Fibroblast of villous mesenchyme (primary cell): ENCODE measurements at regions not wholly inside any gene's neighbourhood (a gene's known extent, or its start where the extent isn't known, plus 50 kb on each side); places are given as distances from the start of the nearest gene placed in this dataset.

Experiments used
- DNase-seq: peaks from one replicate; pipeline ENCODE4 v3.0.0-alpha.2; 2010; ENCODE audit warnings: low read depth
- H3K4me3 ChIP-seq: 2 replicates; pipeline ENCODE4 v1.5.1; 2011; ENCODE audit warnings: low read depth, mild to moderate bottlenecking, low read length
- TF ChIP-seq, protein P1 (sequence below): IDR thresholded peaks from 2 replicates; pipeline ENCODE4 v1.5.1; 2012; ENCODE audit warnings: low read depth, mild to moderate bottlenecking, low read length; ENCODE audit not compliant: insufficient read depth

DNA sequence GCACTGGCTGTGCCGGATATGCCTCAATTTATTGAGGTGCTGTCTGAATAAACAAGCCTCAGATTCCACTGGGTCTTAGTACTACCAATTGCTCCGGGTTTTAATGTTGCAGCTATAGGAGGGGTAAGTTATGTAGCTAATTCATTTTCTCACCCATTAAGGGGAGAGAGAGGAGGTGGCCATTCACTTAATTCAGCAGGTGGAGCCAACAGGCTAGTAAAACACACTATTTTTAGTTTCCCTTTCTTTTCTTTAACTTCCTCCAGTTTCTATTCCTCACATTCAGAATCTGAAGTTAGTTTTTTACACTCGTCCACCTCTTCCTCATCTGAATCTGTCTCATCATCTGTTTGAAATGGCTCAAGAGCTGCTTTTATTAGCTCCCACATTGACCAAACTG, 105.6 kb upstream of the CDH10 start:
- no peak for DNase-seq
- H3K4me3 ChIP-seq: no peak overlapping the region
- TF ChIP-seq, protein P1, sequence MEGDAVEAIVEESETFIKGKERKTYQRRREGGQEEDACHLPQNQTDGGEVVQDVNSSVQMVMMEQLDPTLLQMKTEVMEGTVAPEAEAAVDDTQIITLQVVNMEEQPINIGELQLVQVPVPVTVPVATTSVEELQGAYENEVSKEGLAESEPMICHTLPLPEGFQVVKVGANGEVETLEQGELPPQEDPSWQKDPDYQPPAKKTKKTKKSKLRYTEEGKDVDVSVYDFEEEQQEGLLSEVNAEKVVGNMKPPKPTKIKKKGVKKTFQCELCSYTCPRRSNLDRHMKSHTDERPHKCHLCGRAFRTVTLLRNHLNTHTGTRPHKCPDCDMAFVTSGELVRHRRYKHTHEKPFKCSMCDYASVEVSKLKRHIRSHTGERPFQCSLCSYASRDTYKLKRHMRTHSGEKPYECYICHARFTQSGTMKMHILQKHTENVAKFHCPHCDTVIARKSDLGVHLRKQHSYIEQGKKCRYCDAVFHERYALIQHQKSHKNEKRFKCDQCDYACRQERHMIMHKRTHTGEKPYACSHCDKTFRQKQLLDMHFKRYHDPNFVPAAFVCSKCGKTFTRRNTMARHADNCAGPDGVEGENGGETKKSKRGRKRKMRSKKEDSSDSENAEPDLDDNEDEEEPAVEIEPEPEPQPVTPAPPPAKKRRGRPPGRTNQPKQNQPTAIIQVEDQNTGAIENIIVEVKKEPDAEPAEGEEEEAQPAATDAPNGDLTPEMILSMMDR: no peak

DNA sequence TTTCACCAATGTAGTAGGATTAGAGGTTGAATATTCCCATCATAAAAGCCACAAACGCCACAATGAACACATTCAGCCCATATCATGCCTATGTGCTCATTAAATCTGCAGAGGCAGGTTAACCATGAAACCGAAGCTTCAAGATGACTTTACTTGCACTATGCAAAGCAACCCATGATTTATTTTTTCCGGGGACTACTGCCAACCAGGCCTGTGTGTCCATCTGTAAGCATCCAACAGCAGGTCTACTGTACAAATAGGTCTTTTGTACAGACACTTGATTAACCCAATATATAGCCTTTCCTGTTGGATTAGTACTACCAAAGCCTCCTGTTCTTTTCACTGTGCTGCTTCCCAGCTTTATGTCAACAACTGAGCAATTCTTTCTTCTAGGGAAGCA, 104.9 kb upstream of the CDH10 start:
- TF ChIP-seq, protein P1: no peak
- H3K4me3 ChIP-seq: no peak overlapping the region
- no peak for DNase-seq

DNA sequence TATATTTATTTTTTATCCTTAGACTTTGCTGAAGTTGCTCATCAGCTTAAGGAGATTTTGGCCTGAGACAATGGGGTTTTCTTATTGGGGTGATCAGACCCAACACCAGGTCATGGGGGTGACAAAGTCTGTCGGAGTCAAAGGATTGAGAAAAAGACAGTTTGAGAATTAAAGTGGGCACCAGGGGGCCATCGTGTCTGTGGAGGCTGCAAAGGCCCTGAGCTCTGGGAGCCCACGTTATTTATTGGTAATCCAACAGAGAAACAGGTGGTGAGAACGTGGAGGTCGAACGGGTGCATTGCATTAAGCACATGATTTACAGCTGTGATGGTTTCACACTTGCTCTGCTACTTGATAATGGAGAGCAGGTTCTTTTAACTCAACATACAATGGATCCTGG, 102.5 kb upstream of the CDH10 start:
- TF ChIP-seq, protein P1: no peak
- no peak for DNase-seq
- no peak overlapping the region for H3K4me3 ChIP-seq

DNA sequence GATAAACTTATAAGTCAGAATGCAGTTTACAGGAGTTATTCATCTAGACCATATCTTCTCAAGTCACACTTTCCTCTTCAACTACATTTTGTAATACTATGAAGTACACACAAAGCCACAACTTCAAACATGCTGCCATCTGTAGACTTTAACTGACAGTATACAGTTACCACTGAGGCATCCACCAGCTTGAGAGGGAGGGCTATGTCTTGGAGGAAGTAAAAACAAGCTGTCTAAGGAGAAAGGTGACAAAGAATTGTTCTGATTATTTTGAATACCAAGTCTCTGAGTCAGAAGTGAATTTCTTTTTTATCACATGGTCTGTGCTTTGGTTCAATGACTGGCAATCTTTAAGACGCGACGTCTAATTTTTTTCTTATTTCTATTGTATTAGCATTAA, 97.6 kb upstream of the CDH10 start:
- DNase-seq: no peak
- no peak overlapping the region for H3K4me3 ChIP-seq
- TF ChIP-seq, protein P1: no peak

DNA sequence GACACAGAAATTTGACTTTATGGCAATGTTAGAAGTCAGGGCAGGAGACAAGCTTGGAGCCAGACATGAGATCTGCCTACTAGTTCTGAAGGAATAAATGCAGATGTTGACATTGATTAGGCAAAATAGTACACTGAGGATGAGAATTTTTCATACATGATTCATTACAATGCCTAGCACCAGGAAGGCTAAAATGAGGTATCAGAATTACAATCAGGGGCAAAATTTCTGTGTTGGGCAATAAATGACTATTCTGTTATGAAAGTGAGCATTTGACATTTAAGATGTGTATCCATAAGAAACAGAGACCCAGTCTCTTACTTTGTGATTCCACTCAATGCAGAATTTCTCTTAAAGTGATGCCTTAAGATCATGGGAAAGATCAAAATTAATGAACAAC, 92.4 kb upstream of the CDH10 start:
- DNase-seq: no peak
- no peak overlapping the region for H3K4me3 ChIP-seq
- TF ChIP-seq, protein P1: no peak

DNA sequence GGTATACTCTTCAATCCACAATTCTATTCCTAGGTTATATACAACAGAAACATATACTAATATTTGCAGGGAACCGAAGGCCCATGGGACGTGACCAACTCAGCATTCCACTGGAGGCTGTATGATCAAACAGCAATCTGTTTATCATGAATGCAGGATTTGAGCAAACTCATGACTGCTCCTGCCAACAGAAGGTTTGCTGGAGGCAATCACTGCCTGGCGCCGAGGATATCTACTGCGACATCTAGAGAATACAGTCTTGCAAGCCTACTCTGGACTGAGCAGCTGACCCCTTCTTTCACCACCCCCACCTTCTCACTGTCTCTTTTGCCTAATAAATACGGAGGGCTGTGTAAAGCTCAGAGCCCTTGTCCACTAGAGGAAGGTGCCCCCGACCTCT, 90.5 kb upstream of the CDH10 start:
- DNase-seq: no peak
- H3K4me3 ChIP-seq: no peak overlapping the region
- TF ChIP-seq, protein P1: no peak

DNA sequence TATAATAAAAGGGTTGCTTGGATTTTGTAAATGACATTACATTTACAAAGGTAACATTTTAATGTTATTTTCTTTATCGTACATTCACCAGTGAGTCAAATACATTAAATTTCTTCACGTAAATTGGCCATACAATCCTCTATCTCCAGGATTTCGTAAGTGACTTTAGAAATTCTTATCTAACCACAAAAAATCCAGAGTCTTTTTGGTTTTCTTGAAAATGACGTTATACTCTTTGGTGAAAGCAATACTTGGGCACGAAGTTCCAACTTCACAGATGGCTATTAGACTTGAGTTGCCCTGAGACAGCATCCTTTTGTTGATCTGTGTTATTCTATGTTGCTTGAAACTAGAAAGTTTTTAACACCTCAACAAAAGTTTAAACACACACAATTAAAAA, 87.4 kb upstream of the CDH10 start:
- no peak overlapping the region for H3K4me3 ChIP-seq
- no peak for DNase-seq
- TF ChIP-seq, protein P1: no peak
